GM21825 (cell line): ENCODE measurements at regions not wholly inside any gene's neighbourhood (a gene's known extent, or its start where the extent isn't known, plus 50 kb on each side); places are given as distances from the start of the nearest gene placed in this dataset.

ENCODE experiments used
- ATAC-seq: cut with Tn5 transposase; IDR thresholded peaks from one replicate; pipeline ENCODE4 v1.9.1; 2021; ENCODE audit warnings: mild to moderate bottlenecking, moderate library complexity; ENCODE audit not compliant: unreplicated experiment

GRCh38 chr5:9927521-9927997, 297.4 kb upstream of the TAS2R1 start:
- no peak for ATAC-seq

GRCh38 chr5:9927106-9927505, 297.0 kb upstream of the TAS2R1 start:
- no peak for ATAC-seq

GRCh38 chr5:9924614-9925013, 294.5 kb upstream of the TAS2R1 start:
- ATAC-seq = peak; percentile 73

- no peak for ATAC-seq
Measured at GRCh38 chr5:9922719-9923118, 292.6 kb upstream of the TAS2R1 start.

- no peak for ATAC-seq
Measured at GRCh38 chr5:9920697-9921096, 290.5 kb upstream of the TAS2R1 start.

GRCh38 chr5:9919306-9920030, 289.3 kb upstream of the TAS2R1 start:
- ATAC-seq = no peak

- ATAC-seq = no peak
Measured at GRCh38 chr5:9905661-9906060, 275.5 kb upstream of the TAS2R1 start.

- no peak for ATAC-seq
Measured at GRCh38 chr5:9903801-9904200, 273.6 kb upstream of the TAS2R1 start.

GRCh38 chr5:9898319-9898718, 268.2 kb upstream of the TAS2R1 start:
- no peak for ATAC-seq

- ATAC-seq = no peak
Measured at GRCh38 chr5:9895302-9895645, 265.1 kb upstream of the TAS2R1 start.

- no peak for ATAC-seq
Measured at GRCh38 chr5:9894571-9895301, 264.6 kb upstream of the TAS2R1 start.

GRCh38 chr5:9892696-9893095, 262.5 kb upstream of the TAS2R1 start:
- ATAC-seq = no peak

- no peak for ATAC-seq
Measured at GRCh38 chr5:9889511-9889910, 259.4 kb upstream of the TAS2R1 start.

GRCh38 chr5:9888501-9888901, 258.4 kb upstream of the TAS2R1 start:
- ATAC-seq = no peak

GRCh38 chr5:9885164-9885563, 255.0 kb upstream of the TAS2R1 start:
- no peak for ATAC-seq

GRCh38 chr5:9878206-9878605, 248.1 kb upstream of the TAS2R1 start:
- ATAC-seq = no peak

- ATAC-seq = no peak
Measured at GRCh38 chr5:9877488-9877887, 247.3 kb upstream of the TAS2R1 start.

- no peak for ATAC-seq
Measured at GRCh38 chr5:9876451-9876850, 246.3 kb upstream of the TAS2R1 start.

- no peak for ATAC-seq
Measured at GRCh38 chr5:9869616-9870288, 239.6 kb upstream of the TAS2R1 start.

- no peak for ATAC-seq
Measured at GRCh38 chr5:9865574-9865973, 235.4 kb upstream of the TAS2R1 start.

GRCh38 chr5:9864791-9865190, 234.6 kb upstream of the TAS2R1 start:
- no peak for ATAC-seq

GRCh38 chr5:9863486-9863885, 233.3 kb upstream of the TAS2R1 start:
- no peak for ATAC-seq
